Stimulated activated CD8-positive, alpha-beta memory T cell treated with anti-CD3 and anti-CD28 coated beads, Interleukin-7, amount 100 ng/mL, for 4 hours (primary cell): ENCODE measurements at regions not wholly inside any gene's neighbourhood (a gene's known extent, or its start where the extent isn't known, plus 50 kb on each side); places are given as distances from the start of the nearest gene placed in this dataset.

Source experiments
- DNase-seq, 2 donors: peaks; one replicate each; pipeline ENCODE4 v3.0.0-alpha.2; 2020; ENCODE audit warnings: low read depth in 2 of 2

DNA sequence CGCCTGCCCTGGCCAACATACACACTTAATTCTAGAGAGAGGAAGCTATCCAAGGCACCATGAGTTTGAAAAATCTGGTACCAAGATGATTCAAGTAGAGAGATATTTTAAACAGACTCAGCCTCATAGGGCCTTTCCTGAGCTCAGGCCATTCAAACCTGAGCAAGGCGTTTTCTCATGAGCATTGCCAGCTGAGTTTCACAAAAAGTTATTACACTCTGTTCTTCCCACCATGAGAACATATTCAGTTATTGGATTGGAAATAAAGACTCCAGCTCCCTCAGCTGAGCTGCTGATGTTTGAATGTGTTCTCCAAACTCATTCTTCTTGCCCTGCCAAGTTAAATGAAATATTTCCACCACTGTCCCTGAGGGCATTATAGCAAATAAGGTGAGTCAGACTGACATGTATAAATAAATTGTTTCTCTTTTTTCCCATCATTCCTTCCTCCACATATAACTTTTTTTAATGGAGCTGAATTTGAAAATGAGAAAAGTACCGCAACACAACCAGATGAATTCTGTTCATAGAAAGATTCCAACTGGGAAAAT lies 429.6 kb downstream of the RAB28 start:
- no peak for DNase-seq

GRCh38 chr4:13047591-13047990 lies 436.5 kb downstream of the RAB28 start:
- DNase-seq: no peak

GRCh38 chr4:13036841-13037240 lies 447.3 kb downstream of the RAB28 start:
- DNase-seq: no peak

DNA sequence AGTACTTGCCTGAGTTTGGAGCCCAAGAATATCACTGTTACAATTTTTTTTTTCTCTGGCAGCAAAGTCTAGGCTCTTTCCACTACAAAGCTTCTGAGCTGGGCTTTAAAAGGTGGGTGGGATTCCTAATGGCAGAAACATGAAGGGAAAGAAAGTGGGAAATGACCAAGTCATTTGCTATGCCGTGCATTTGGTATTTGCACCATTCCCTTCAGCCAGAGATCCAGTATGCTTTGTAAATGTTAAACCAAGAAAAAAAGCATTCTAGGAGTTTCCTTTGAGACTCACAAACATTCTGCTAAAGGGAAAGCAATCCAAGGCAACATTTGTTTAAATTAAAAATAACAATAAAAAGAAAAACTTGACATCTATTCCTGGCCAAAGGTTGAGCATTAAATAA lies 451.2 kb downstream of the RAB28 start:
- no peak for DNase-seq

- DNase-seq: no peak
Observed at GRCh38 chr4:13024147-13025105, 459.7 kb downstream of the RAB28 start.

DNA sequence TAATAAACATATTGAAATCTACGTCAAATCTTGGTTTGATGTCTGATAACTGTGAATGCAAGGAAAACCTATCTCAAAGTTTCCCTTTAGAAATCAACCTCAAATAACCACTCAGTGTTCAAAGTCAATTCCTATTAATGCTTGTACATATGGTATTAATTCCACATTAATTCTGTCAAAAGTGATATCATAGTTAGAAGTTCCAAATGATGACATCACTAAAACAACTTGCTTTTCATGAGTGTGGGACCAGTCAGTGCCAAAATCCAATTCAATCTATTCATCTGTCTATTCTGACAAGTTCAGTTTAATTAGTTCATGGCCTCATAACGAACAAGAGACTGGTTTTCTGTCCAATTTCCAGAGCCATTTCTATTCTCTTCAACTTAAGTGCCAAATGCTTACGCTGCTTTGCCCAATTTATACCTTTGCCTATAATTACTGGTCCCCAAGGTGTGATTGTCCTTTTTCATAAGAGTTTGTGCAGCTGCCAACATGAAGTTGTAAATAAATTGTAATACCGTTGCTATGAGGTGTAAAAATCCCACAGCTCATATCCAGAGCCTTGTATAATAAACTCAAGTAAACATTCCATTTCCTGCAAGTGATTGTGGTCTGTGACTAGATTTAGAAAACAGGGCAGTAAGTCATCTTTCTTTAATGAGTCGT lies 476.2 kb downstream of the RAB28 start:
- DNase-seq: no peak

DNA sequence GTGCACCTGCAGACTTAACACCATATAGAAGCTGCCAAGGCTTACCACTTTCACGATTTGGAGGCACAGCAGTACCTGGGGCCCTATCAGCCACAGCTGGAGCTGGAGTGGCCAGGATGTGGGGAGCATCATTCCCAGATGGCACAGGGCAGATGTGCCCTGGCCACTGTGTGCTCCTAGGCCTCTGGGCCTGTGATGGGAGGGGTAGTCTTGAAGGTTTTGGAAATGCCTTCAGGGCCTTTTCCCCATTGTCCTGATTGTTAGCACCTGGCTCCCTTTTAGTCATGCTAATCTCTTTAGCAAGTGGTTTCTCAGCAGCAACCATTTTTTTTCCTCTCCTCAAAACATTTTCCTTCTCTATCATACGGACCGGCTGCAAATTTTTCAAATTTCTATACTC lies 490.2 kb downstream of the RAB28 start:
- no peak for DNase-seq

GRCh38 chr4:12987284-12987683 lies 496.9 kb downstream of the RAB28 start:
- no peak for DNase-seq

DNA sequence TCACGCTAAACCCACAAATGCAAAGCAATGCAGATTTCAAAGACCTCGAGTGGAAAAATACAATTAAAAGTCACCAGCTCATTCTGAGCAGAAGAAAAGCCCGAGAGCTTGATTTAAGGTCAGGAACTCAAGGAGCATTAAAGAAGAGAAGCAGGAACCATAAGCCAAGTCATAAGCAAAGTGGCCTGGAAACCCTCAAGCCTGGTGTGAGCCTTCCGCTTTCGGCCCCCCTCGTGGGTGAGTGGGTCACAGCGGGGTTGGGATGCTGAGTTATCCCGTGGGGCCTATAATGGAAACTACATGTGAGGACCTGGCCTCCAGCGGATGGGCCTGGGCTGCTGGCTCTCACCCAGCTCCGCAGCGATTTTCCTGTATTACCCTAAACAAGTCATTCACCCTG lies 504.3 kb downstream of the RAB28 start:
- no peak for DNase-seq

- DNase-seq: no peak
Observed at GRCh38 chr4:12978310-12978709, 505.8 kb downstream of the RAB28 start.

DNA sequence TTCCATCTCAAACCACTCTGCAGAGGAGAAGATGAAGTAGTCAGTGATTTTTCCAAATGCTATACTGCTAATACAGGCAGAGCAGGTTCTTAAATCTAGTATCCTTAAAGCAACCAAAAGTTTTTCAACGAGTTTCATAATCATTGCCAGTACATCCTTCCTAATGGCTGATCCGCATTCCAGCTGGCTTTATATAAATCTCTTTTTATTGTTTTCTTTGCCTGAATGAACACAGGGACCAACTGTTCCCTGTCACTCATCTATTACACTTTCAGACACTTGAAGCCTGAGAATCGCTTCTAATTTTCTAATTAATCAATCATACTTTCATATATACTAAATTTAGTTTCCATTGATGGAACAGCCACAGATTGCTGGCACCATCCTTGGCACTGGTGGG lies 508.6 kb downstream of the RAB28 start:
- DNase-seq: no peak

GRCh38 chr4:12973522-12973921 lies 510.6 kb downstream of the RAB28 start:
- DNase-seq: no peak

GRCh38 chr4:12968345-12968744 lies 515.8 kb downstream of the RAB28 start:
- DNase-seq: no peak

DNA sequence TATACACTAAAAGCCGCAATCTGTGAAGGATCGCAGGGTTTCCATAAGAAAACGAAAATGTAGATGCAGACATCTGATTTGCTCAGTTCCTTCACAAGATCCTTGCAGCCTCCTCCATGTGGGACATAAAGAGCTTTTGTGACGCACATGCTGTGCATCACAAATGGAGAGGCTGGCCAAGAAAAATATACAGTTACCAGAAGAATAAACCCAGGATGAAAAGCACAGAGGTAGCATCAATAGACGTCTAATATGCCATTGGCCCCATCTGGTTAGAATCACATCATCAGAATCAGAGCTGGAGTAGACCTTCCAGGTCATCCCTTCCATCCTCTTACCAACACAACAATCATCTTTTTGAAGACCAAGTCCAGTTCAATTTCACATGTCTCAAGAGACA lies 517.4 kb downstream of the RAB28 start:
- no peak for DNase-seq

GRCh38 chr4:12965334-12965733 lies 518.8 kb downstream of the RAB28 start:
- DNase-seq: no peak

GRCh38 chr4:12963912-12964311 lies 520.2 kb downstream of the RAB28 start:
- no peak for DNase-seq

- no peak for DNase-seq
Observed at GRCh38 chr4:12963291-12963690, 520.8 kb downstream of the RAB28 start.

DNA sequence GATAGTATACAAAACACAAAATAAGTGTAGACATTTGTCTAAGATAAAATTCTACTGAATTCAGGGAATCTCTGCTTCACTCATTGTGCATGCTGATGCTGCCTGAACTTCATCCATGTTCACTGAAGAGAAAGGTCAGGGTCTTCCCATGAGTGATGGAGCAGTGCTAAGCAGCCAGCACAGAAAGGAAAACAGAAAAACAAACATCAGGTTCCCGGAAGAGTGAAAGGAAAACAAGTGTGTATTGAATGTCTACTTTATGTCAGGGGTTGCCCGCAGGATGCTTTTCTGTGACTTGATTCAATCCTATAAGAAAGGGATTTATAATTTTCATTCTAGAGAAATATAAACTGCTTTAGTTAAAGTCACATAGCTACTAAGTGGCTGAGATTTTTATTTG lies 522.4 kb downstream of the RAB28 start:
- no peak for DNase-seq

DNA sequence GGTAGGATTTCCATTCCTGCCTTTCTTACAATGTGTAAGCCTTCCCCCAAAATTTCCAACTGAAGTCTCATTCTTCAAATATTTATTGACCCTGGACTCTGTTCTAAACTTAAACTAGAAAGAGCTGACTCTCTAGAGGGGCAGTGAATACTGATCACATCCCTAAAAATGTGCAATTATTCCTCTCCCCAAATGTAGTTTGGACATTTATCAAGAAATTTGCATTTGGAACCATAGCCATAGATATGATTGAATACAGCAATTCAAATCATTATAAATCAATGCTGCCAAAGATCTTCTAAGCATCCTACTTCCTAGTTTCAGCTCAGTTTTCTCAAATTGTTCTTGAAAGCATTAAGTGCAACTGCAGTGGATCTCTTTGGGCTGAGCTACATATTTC lies 525.7 kb downstream of the RAB28 start:
- no peak for DNase-seq

- no peak for DNase-seq
Observed at GRCh38 chr4:12957108-12957507, 527.0 kb downstream of the RAB28 start.

GRCh38 chr4:12956026-12956425 lies 528.1 kb downstream of the RAB28 start:
- DNase-seq: no peak

DNA sequence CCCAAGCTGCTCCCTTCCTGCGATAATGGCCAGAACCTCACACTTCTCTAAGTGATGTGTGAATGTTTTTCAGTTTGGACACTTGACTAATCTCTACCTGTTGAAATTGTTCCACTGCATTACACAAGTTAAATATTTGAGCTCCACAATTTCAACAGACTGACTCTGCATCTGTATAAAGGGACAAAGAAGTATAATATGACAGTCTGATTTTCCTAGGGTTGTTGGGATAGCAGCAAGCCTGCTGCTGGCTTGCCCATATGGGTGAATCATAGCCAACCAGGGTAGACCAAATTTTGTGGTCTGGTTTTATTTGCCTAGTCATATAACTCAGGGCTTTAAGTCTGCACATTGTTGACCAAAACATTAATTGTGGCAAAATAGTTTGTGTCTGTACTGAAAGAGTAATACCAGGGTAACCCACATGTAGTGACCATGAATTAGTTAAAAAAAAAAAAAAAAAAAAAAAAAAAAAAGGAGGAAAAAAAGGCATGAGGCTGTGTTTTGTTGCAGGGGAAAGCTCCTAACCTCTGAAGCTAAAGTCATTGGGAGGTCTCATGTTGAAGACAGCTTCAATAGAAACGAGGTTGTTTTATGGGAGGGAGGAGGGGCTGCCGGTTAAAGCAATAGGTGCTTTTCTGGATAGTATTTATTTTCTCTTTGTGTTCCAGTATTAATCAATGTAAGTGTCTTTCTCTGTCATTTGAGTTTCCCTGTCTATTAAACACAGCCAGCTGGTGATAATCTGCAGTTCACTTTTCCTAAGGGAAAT lies 534.2 kb downstream of the RAB28 start:
- DNase-seq: no peak
